Pancreas (tissue), 10 donors: ENCODE measurements at regions not wholly inside any gene's neighbourhood (a gene's known extent, or its start where the extent isn't known, plus 50 kb on each side); places are given as distances from the start of the nearest gene placed in this dataset.

ENCODE experiments used
- ATAC-seq, 4 donors: fragments of 200-7000 bp; cut with Tn5 transposase; one replicate each; pipeline versions ENCODE4 v1.8.0 to v1.9.1; 2020; ENCODE audit warnings: mild to moderate bottlenecking in 4 of 4, moderate library complexity in 4 of 4
- DNase-seq, 6 donors: peaks; one replicate each; pipeline ENCODE4 v3.0.0-alpha.2; 2020
- FAIRE-seq: peaks from 2 replicates; lab custom pipeline; 2012; peaks lifted over from hg19 to GRCh38; lab: Jason Lieb, UNC
- H3K27ac ChIP-seq, 4 donors: fragments of 200-600 bp; sonication (generic); 1 replicate in 3 of 4; 2 replicates in 1 of 4; pipeline versions ENCODE4 v1.5.0 to v1.8.0; 2020
- H3K27me3 ChIP-seq, 4 donors: fragments of 200-600 bp; one replicate each; pipeline ENCODE4 v1.8.0; 2021
- H3K36me3 ChIP-seq, 3 donors: fragments of 200-600 bp; sonication (generic) in 1 of 3; one replicate each; pipeline versions ENCODE4 v1.5.0 to v1.8.0; 2020 to 2021
- H3K4me1 ChIP-seq, 3 donors: fragments of 200-600 bp; one replicate each; pipeline ENCODE4 v1.8.0; 2021
- H3K4me3 ChIP-seq, 4 donors: fragments of 200-600 bp; sonication (generic) in 2 of 4; one replicate each; pipeline versions ENCODE4 v1.5.0 to v1.8.0; 2020 to 2021
- H3K9me3 ChIP-seq, 4 donors: fragments of 200-600 bp; one replicate each; pipeline ENCODE4 v1.8.0; 2021
- whole genome bisulfite sequencing, 2 donors: extraction: QIAGEN DNeasy Blood & Tissue Kit; methylation state at CpG; one replicate each; pipeline ENCODE4 v1.1.7; 2013; 5-methylcytosine and 5-hydroxymethylcytosine counted together
- intact Hi-C, 3 donors: fragments of 100-400 bp; cut with DNase I; formaldehyde crosslinking; loops; one replicate each; pipeline versions ENCODE4 v1.11.1 to v1.14.2; 2022
- TF ChIP-seq, protein P1 (sequence below), 4 donors: fragments of 200-600 bp; sonication (generic) in 3 of 4; IDR thresholded peaks; one replicate each; pipeline versions ENCODE4 v1.5.0 to v1.8.0; 2021; ENCODE audit warnings: antibody characterized with exemption in 4 of 4
- donor health status: healthy with polysubstance abuse.
- donor health status: DM: no; HTN: no; CAD: no; lungs with moderate emphysema.
- donor health status: DM: no; HTN: no; CAD: no.
- donor health status: control.
- donor health status: control.
- donor health status: Bipolar disorder and iron deficiency.
- donor health status: DM: yes; HTN: yes; CAD: no.
- donor health status: DM: no; HTN: no; CAD: no.
- donor health status: DM: no; HTN: no; CAD: no.
- donor health status: DM: yes; HTN: yes; CAD: no.

DNA sequence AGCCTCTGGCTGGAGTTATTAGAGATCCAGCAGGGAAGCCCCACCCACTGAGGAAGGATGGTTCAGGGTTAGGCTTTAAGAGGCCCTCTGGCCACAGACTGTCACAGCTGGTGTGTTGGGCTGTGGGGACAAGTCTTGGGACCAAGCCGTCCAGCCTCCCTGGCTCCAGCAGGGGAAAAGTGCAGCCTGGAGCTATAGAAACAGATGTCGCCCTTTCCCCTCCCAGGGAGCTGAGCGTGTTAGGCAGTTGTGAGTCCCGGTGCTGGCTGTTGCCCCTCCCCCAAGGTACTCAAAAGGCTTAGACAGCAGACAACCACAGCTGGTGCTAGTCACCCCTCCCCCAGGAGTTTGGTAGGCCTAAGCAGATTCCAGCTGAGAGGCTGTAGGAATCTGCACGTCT is 143.4 kb downstream of the TMEM168 start:
- no peaks in the 10 kb centered on the region for H3K36me3 ChIP-seq
- H3K27ac ChIP-seq = no peak overlapping the region
- H3K27me3 ChIP-seq = no peaks in the 10 kb centered on the region
- no peak overlapping the region for H3K4me3 ChIP-seq
- no peak for ATAC-seq
- no peak for DNase-seq
- TF ChIP-seq, protein P1, sequence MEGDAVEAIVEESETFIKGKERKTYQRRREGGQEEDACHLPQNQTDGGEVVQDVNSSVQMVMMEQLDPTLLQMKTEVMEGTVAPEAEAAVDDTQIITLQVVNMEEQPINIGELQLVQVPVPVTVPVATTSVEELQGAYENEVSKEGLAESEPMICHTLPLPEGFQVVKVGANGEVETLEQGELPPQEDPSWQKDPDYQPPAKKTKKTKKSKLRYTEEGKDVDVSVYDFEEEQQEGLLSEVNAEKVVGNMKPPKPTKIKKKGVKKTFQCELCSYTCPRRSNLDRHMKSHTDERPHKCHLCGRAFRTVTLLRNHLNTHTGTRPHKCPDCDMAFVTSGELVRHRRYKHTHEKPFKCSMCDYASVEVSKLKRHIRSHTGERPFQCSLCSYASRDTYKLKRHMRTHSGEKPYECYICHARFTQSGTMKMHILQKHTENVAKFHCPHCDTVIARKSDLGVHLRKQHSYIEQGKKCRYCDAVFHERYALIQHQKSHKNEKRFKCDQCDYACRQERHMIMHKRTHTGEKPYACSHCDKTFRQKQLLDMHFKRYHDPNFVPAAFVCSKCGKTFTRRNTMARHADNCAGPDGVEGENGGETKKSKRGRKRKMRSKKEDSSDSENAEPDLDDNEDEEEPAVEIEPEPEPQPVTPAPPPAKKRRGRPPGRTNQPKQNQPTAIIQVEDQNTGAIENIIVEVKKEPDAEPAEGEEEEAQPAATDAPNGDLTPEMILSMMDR (IDR thresholded peaks at IDR 0.05) = no peak
- WGBS, 2 donors = 67 to 74% methylated on average over 5 of the region's 5 CpGs
- H3K4me1 ChIP-seq = no peaks in the 10 kb centered on the region
- no peak for FAIRE-seq
- no peaks in the 10 kb centered on the region for H3K9me3 ChIP-seq
- intact Hi-C loops = no loop called here

DNA sequence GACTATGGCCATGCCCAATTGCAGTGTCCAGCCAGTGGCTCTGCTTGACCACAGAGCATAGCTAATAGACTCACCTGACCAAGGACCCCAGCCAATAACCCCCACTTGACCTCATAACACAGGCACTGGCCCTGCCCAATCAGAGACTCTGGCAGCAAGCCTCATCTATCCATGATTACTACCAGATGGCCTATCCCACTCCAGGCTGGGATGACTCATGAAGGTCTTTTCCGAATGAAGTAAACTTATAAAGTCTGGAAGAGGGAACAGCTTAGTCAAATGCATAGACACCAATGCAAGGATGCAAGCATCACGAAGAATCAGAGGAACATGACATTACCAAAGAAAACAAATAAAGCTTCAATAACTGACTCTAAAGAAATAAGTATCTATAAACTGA is 141.4 kb downstream of the TMEM168 start:
- Histone ChIP-seq H3K27ac (no peak overlapping the region), H3K27me3 (no peaks in the 10 kb centered on the region), H3K4me1 (no peaks in the 10 kb centered on the region), H3K36me3 (no peaks in the 10 kb centered on the region), H3K9me3 (no peaks in the 10 kb centered on the region), H3K4me3 (no peak overlapping the region)
- 91 to 94% methylated on average over 2 of the region's 2 CpGs for WGBS, 2 donors
- ATAC-seq (no peak), FAIRE-seq (no peak), DNase-seq (no peak)
- TF ChIP-seq, protein P1 (IDR thresholded peaks at IDR 0.05) = no peak
- intact Hi-C loops = no loop called here

DNA sequence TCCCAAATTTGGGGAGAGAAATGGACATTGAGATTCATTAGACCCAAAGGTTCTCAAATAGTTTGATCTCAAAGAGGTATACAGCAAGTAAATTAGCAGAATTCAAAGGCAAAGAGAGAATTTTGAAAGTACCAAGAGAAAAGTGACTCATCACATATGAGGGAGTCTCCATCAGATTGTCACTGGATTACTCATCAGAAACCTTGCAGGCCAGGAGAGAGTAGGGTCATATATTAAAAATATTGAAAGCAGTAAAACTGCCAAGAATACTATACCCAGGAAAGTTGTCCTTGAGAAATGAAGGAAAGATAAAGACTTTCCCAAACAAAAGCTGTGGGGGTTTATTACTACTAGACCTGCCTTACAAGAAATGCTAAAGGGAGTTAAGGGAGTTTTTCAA is 140.6 kb downstream of the TMEM168 start:
- Histone ChIP-seq H3K9me3 (no peaks in the 10 kb centered on the region), H3K27ac (no peak overlapping the region), H3K27me3 (no peaks in the 10 kb centered on the region), H3K4me3 (no peak overlapping the region), H3K36me3 (no peaks in the 10 kb centered on the region), H3K4me1 (no peaks in the 10 kb centered on the region)
- TF ChIP-seq, protein P1 (IDR thresholded peaks at IDR 0.05) = no peak
- intact Hi-C loops = no loop called here
- DNase-seq (no peak), FAIRE-seq (no peak), ATAC-seq (no peak)

DNA sequence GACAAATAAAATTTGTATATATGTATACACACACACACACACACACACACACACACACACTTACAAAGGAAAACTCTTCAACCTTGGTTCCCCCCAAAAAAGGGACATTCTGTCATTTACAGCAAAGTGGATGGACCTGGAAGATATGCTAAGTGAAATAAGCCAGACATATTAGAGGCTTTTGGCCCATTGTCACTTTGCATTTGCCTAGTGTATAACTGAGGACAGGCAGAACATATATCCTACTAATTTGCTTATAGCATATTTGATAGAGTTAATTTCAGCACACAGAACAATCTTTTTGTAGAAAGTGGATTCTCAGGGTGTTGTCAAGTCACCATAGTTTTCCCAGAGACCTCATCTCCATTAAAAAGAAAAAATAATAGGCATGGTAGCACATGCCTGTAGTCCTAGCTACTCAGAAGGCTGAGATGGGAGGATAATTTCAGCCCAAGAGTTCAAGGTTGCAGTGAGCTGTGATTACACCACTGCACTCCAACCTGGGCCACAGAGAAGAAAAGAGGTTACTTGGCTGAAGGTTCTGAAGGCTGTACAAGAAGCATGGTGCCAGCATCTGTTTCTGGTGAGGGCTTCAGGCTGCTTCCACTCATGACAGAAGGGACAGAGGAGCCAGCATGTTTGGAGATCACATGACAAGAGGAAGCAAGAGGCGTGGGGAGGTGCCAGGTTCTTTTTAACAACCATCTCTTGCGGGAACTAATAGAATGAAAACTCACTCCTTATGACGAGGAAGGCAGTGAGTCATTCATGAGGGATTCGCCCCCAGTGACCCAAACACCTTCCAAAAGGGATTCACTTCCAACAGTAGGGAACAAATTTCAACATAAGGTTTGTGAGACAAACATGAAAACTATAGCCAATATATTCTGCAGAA is 135.6 kb downstream of the TMEM168 start:
- FAIRE-seq (no peak), DNase-seq (no peak), ATAC-seq (no peak)
- TF ChIP-seq, protein P1 (IDR thresholded peaks at IDR 0.05) = no peak
- Histone ChIP-seq H3K36me3 (no peaks in the 10 kb centered on the region), H3K9me3 (no peaks in the 10 kb centered on the region), H3K27ac (no peak overlapping the region), H3K4me3 (no peak overlapping the region), H3K4me1 (no peaks in the 10 kb centered on the region), H3K27me3 (no peaks in the 10 kb centered on the region)
- WGBS, 2 donors = 84 to 90% methylated on average over 4 of the region's 4 CpGs
- intact Hi-C loops = no loop called here

DNA sequence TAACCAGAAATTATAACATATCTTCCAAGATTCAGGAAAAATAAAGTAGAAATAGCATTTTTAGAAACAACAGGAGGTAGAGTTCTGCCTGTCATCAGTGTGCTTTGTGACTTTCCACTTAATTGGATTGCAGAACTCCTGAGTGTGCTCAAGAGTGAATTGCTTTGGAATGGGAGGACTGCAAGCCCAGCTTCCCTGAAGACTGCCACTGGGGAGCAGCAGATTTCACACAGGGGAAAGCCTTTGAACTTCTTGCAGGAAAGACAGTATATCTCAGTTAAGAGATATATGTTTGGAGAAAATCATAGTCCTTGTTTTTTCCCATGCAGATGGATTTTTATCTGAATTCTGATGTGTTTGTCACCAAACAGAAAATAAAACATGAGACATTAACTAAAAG is 124.5 kb downstream of the TMEM168 start:
- DNase-seq = no peak
- TF ChIP-seq, protein P1 (IDR thresholded peaks at IDR 0.05) = no peak
- no peaks in the 10 kb centered on the region for H3K4me1 ChIP-seq
- intact Hi-C loops = no loop called here
- no peaks in the 10 kb centered on the region for H3K9me3 ChIP-seq
- H3K36me3 ChIP-seq = no peaks in the 10 kb centered on the region
- ATAC-seq = peak in 2 of 4 donors; percentile 49 to 71
- no peak overlapping the region for H3K4me3 ChIP-seq
- no peak for FAIRE-seq
- no peak overlapping the region for H3K27ac ChIP-seq
- H3K27me3 ChIP-seq = no peaks in the 10 kb centered on the region
